ENCODE measurements at regions not wholly inside any gene's neighbourhood (a gene's known extent, or its start where the extent isn't known, plus 50 kb on each side); places are given as distances from the start of the nearest gene placed in this dataset.

DNA sequence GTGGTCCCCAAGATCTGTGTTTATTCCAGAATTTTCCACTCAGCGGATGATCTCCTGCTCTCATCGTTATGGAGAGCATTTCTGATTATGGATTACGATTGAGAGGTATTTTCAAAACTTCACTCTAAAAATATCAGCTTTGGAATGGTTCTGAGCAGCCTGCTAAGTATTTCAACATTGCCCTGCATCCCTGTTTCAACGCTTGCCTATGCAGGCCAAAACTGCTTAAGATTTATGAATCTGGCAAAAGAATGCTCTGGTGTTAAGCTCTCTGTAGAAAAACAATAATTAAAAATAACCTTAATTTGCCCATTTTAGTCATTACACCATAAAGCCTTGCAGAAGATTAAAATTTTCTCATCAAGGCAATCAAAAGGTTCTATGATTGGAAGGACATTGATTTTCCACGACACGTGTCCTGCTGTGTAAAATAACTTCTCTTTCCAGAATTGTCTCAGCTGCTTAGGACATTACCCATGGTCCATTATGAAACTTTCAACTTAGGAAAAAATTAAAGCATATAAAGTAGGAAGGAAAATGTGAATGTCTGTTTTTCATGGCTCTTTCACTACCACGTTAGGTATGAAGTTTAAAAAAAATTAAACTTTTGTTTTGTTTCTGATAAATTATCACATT, 229.9 kb downstream of the ACKR3 start:
- no peak for DNase-seq
- POLR2A ChIA-PET (ENCODE audit: unreplicated experiment): no interaction called here
- H3F3A ChIP-seq (ENCODE audit: insufficient read depth, low read depth): no peaks in the 10 kb centered on the region
- H3K36me3 ChIP-seq (ENCODE audit: low read depth): no peaks in the 10 kb centered on the region
- BruUV-seq (replicated peaks): no TSS peak
- no peaks in the 10 kb centered on the region for H3K9me3 ChIP-seq (ENCODE audit: insufficient read depth, low read depth)
- no peaks in the 10 kb centered on the region for H3K4me1 ChIP-seq (replicated peaks; ENCODE audit: insufficient read depth)
- H3K79me2 ChIP-seq (ENCODE audit: low read depth): no peaks in the 10 kb centered on the region
- no peak overlapping the region for H2AFZ ChIP-seq
- no peak overlapping the region for H3K27ac ChIP-seq
- no peak overlapping the region for H3K4me3 ChIP-seq
- no peaks in the 10 kb centered on the region for H4K20me1 ChIP-seq (ENCODE audit: insufficient read depth)
- CTCF ChIA-PET: no interaction called here
- H3K9me2 ChIP-seq (ENCODE audit: insufficient read depth): no peaks in the 10 kb centered on the region
- intact Hi-C loops (cut with micrococcal nuclease; ENCODE audit: unreplicated experiment): no loop called here
- no peak overlapping the region for H3K4me2 ChIP-seq
- H3K27me3 ChIP-seq (ENCODE audit: insufficient read depth, low read depth): peaks cover 14% of the 10 kb centered on the region
- TF ChIP-seq, protein P1, sequence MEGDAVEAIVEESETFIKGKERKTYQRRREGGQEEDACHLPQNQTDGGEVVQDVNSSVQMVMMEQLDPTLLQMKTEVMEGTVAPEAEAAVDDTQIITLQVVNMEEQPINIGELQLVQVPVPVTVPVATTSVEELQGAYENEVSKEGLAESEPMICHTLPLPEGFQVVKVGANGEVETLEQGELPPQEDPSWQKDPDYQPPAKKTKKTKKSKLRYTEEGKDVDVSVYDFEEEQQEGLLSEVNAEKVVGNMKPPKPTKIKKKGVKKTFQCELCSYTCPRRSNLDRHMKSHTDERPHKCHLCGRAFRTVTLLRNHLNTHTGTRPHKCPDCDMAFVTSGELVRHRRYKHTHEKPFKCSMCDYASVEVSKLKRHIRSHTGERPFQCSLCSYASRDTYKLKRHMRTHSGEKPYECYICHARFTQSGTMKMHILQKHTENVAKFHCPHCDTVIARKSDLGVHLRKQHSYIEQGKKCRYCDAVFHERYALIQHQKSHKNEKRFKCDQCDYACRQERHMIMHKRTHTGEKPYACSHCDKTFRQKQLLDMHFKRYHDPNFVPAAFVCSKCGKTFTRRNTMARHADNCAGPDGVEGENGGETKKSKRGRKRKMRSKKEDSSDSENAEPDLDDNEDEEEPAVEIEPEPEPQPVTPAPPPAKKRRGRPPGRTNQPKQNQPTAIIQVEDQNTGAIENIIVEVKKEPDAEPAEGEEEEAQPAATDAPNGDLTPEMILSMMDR (conservative IDR thresholded peaks at IDR 0.05): no peak
- TF ChIP-seq EZH2 (IDR thresholded peaks at IDR 0.05; ENCODE audit: low read depth): no peak

DNA sequence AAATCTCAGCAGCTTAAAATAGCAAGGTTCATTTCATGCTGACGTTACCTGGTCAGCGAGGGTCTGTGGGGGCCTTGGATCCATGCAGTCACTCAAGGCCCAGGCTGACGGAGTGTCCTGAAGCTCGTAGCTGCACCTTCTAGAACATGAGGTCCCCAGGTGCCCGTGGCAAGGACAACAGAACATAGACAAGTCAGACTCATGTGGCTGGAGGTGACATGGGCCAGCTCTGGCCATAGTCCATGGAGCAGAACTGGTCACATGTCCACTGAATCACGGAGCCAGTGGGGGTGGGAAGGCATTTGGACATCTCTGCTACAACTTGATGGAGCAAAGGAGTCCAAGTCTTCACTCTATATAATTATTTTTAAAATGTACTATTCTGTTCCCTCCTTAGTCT, 233.2 kb downstream of the ACKR3 start:
- H3K79me2 ChIP-seq (ENCODE audit: low read depth): no peaks in the 10 kb centered on the region
- intact Hi-C loops (cut with micrococcal nuclease; ENCODE audit: unreplicated experiment): no loop called here
- H3F3A ChIP-seq (ENCODE audit: insufficient read depth, low read depth): no peaks in the 10 kb centered on the region
- CTCF ChIA-PET: no interaction called here
- no peak overlapping the region for H3K27ac ChIP-seq
- no peak overlapping the region for H3K4me2 ChIP-seq
- POLR2A ChIA-PET (ENCODE audit: unreplicated experiment): no interaction called here
- no peak overlapping the region for H2AFZ ChIP-seq
- H3K27me3 ChIP-seq (ENCODE audit: insufficient read depth, low read depth): peaks cover 7% of the 10 kb centered on the region; the same call in 1 of the 2 replicates
- no peaks in the 10 kb centered on the region for H4K20me1 ChIP-seq (ENCODE audit: insufficient read depth)
- H3K4me1 ChIP-seq (replicated peaks; ENCODE audit: insufficient read depth): no peaks in the 10 kb centered on the region
- no peak overlapping the region for H3K4me3 ChIP-seq
- H3K36me3 ChIP-seq (ENCODE audit: low read depth): no peaks in the 10 kb centered on the region
- no peak for DNase-seq
- TF ChIP-seq EZH2 (IDR thresholded peaks at IDR 0.05; ENCODE audit: low read depth): no peak
- TF ChIP-seq, protein P1 (conservative IDR thresholded peaks at IDR 0.05): no peak
- BruUV-seq (replicated peaks): no TSS peak
- 0 out of 2 replicates have a peak, but pooled peaks cover 3% of the 10 kb centered on the region for H3K9me3 ChIP-seq (ENCODE audit: insufficient read depth, low read depth)
- no peaks in the 10 kb centered on the region for H3K9me2 ChIP-seq (ENCODE audit: insufficient read depth)

DNA sequence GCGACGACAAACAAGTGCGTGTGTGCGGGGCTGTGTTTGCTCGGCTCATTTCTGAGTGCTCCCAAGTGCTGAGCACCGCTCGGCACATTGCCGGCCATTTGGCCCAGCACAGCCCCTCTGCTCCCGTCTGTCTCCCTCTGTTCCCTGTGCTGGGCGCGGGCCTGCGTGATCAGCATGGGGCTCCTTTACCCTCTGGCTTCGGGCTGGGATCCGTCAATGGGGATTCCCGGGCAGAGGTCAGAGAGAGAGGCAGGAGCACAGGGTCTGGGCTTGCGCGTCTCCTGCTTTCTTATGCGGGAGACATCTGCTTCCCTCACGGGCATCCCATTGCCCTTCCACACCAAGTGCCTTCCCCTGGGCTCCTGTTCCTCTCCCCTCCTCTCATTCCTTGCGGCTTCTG, 234.0 kb downstream of the ACKR3 start:
- no TSS peak for BruUV-seq (replicated peaks)
- no peaks in the 10 kb centered on the region for H3K36me3 ChIP-seq (ENCODE audit: low read depth)
- no peaks in the 10 kb centered on the region for H3K4me1 ChIP-seq (replicated peaks; ENCODE audit: insufficient read depth)
- H3K27ac ChIP-seq: no peak overlapping the region
- H2AFZ ChIP-seq: no peak overlapping the region
- H3K9me3 ChIP-seq (ENCODE audit: insufficient read depth, low read depth): 0 out of 2 replicates have a peak, but pooled peaks cover 3% of the 10 kb centered on the region
- DNase-seq: no peak
- H3K9me2 ChIP-seq (ENCODE audit: insufficient read depth): no peaks in the 10 kb centered on the region
- H3F3A ChIP-seq (ENCODE audit: insufficient read depth, low read depth): no peaks in the 10 kb centered on the region
- ChIA-PET CTCF (no interaction called here), POLR2A (ENCODE audit: unreplicated experiment) (no interaction called here)
- no peak overlapping the region for H3K4me3 ChIP-seq
- no peak overlapping the region for H3K4me2 ChIP-seq
- H3K79me2 ChIP-seq (ENCODE audit: low read depth): no peaks in the 10 kb centered on the region
- intact Hi-C loops (cut with micrococcal nuclease; ENCODE audit: unreplicated experiment): no loop called here
- peaks cover 15% of the 10 kb centered on the region; the same call in 1 of the 2 replicates for H3K27me3 ChIP-seq (ENCODE audit: insufficient read depth, low read depth)
- TF ChIP-seq, protein P1 (conservative IDR thresholded peaks at IDR 0.05): no peak
- TF ChIP-seq EZH2 (IDR thresholded peaks at IDR 0.05; ENCODE audit: low read depth): no peak
- no peaks in the 10 kb centered on the region for H4K20me1 ChIP-seq (ENCODE audit: insufficient read depth)
